ENCODE measurements at regions not wholly inside any gene's neighbourhood (a gene's known extent, or its start where the extent isn't known, plus 50 kb on each side); places are given as distances from the start of the nearest gene placed in this dataset.

DNA sequence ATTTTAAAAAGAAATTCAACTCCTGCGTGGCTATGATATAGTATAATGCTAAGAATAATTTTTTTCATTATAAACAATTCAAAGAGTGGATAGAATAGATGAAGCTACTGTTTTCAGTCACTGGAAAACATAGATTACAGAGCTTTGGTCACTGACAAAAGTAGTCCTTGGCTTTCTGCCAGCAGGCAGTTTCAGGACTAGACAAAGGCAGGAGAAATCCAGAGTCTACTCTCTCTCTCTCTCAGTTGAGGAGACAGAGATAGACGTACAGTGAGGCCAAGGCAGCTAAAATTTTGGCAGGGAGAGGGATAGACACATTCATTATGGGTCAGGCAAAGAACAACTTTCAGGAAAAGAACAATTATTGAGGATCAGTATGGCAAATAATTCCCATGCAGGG, 491.4 kb upstream of the CRIM1 start:
- TF ChIP-seq RAD21 (conservative IDR thresholded peaks at IDR 0.05): no peak
- TF ChIP-seq, protein P1, sequence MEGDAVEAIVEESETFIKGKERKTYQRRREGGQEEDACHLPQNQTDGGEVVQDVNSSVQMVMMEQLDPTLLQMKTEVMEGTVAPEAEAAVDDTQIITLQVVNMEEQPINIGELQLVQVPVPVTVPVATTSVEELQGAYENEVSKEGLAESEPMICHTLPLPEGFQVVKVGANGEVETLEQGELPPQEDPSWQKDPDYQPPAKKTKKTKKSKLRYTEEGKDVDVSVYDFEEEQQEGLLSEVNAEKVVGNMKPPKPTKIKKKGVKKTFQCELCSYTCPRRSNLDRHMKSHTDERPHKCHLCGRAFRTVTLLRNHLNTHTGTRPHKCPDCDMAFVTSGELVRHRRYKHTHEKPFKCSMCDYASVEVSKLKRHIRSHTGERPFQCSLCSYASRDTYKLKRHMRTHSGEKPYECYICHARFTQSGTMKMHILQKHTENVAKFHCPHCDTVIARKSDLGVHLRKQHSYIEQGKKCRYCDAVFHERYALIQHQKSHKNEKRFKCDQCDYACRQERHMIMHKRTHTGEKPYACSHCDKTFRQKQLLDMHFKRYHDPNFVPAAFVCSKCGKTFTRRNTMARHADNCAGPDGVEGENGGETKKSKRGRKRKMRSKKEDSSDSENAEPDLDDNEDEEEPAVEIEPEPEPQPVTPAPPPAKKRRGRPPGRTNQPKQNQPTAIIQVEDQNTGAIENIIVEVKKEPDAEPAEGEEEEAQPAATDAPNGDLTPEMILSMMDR (IDR thresholded peaks at IDR 0.05; ENCODE audit: poor library complexity, severe bottlenecking): no peak
- TF ChIP-seq POLR2AphosphoS5 (IDR thresholded peaks at IDR 0.05): no peak
